SK-N-MC (cell line): ENCODE measurements at regions not wholly inside any gene's neighbourhood (a gene's known extent, or its start where the extent isn't known, plus 50 kb on each side); places are given as distances from the start of the nearest gene placed in this dataset.

Experiments
- DNase-seq: peaks from one replicate; pipeline ENCODE4 v3.0.0-alpha.2; 2011; ENCODE audit warnings: low read depth, low spot score
- H3K27ac ChIP-seq: fragments of 200-600 bp; sonication (generic); 2 replicates; pipeline ENCODE4 v1.5.1; 2016; ENCODE audit warnings: mixed run types
- H3K36me3 ChIP-seq: fragments of 200-600 bp; sonication (generic); 2 replicates; pipeline ENCODE4 v1.6.1; 2017; ENCODE audit warnings: antibody characterized with exemption, low read length, mixed read lengths; ENCODE audit not compliant: insufficient read depth
- H3K4me3 ChIP-seq: fragments of 200-600 bp; sonication (generic); 2 replicates; pipeline ENCODE4 v1.5.1; 2016
- H3K9ac ChIP-seq: fragments of 200-600 bp; sonication (generic); 2 replicates; pipeline ENCODE4 v1.8.0; 2017; ENCODE audit warnings: mixed run types, mixed read lengths; ENCODE audit not compliant: insufficient read length
- H3K9me3 ChIP-seq: fragments of 200-600 bp; sonication (generic); 2 replicates; pipeline ENCODE4 v1.6.1; 2017; ENCODE audit warnings: low read depth, mild to moderate bottlenecking, antibody characterized with exemption, low read length, moderate library complexity, mixed read lengths
- EZH2 ChIP-seq: fragments of 200-600 bp; sonication (generic); IDR thresholded peaks from one replicate; pipeline ENCODE4 v1.6.1; 2017; ENCODE audit warnings: antibody characterized with exemption
- FOXP2 ChIP-seq: optimal IDR thresholded peaks from 2 replicates; pipeline ENCODE3; 2011; ENCODE audit warnings: mild to moderate bottlenecking, moderate library complexity; ENCODE audit not compliant: insufficient read depth; ENCODE audit errors: extremely low read length, control extremely low read depth
- POLR2AphosphoS5 ChIP-seq: IDR thresholded peaks from 2 replicates; pipeline ENCODE4 v1.6.1; 2012; ENCODE audit warnings: mild to moderate bottlenecking, low read depth, low read length, borderline replicate concordance

DNA sequence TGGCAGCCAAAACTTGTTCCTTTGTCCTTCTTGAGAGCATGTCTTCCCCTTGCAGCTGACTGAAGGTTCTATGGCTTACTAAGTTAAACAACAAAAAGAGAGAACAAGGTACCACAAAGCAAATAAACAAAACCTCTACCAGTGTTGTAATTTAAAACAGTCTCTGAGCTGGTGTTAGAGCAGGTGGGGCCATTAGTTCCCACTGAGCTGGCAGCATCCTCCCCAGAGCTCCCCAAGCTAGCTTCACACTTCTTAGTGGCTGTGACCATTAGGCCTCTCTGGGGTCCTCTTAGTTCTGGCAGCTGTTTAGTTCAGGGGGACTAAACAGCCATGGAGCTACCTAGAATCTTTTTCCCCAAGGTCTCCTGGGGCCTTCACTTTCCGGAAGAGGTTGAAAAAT, 128.6 kb upstream of the ELL2 start:
- Histone ChIP-seq H3K9me3 (no peaks in the 10 kb centered on the region), H3K27ac (no peak overlapping the region), H3K4me3 (no peak overlapping the region), H3K36me3 (no peaks in the 10 kb centered on the region), H3K9ac (no peak overlapping the region)
- DNase-seq, result no peak
- no peak for TF ChIP-seq FOXP2
- no peak for TF ChIP-seq EZH2
- TF ChIP-seq POLR2AphosphoS5, result no peak

DNA sequence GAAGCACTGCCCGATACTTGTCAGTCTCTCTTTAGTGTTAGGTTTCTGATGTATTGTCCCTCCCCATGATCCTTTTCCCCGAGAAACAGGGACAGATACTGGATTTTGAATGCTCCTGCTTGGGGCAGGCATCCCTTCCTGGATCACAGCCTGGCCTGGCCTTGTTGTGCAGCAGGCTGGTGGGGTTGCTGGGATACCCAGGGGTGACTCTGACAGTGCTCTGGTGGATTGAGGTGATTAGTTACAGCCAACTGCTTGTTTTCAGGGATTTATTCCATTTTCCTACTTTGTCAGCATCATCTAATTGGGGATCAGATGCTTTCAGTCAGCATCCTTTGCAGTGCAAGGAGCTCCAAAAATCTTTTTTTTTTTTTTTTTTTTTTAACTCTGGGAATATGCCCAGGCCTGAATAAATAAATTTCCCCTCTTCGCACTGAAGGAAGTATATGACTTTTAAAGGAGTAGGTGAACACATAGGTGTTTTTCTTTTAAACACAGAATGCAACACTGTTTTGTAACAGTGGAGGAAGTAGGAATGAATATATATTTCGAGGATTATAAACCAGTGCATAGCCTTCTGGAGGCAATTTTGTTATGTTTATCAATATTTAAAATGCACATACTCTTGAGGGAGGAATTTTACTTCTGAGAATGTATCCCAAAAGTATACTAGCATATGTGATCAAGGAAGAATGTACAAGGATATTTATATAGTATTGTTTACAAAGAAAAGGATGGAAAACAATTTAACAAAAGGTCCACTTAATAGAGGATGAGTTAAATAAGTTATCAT, 127.3 kb upstream of the ELL2 start:
- TF ChIP-seq POLR2AphosphoS5, result no peak
- no peak for TF ChIP-seq FOXP2
- no peak for TF ChIP-seq EZH2
- H3K36me3 ChIP-seq, result no peaks in the 10 kb centered on the region
- no peak overlapping the region for H3K27ac ChIP-seq
- no peak for DNase-seq
- H3K4me3 ChIP-seq, result no peak overlapping the region
- H3K9ac ChIP-seq, result no peak overlapping the region
- H3K9me3 ChIP-seq, result no peaks in the 10 kb centered on the region

DNA sequence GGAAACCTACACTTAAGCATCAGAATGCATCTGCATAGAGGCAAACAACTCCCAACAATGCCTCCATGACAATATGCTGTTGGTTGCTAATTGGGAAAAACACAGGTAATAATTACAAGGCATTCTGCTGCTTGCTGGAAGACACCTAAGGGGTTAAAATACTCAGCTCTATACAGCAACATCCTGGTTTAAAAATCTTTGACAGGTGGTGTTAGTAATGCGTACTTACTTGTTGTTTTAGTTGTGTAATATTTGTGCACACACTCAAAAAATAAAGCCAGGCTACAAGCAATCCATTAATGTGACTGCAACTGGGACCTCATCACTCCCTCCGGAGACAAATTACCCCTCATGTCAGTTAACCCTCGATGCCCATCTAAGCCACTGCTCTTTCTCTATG, 126.3 kb upstream of the ELL2 start:
- DNase-seq, result no peak
- no peaks in the 10 kb centered on the region for H3K36me3 ChIP-seq
- H3K27ac ChIP-seq, result no peak overlapping the region
- no peaks in the 10 kb centered on the region for H3K9me3 ChIP-seq
- no peak overlapping the region for H3K9ac ChIP-seq
- no peak overlapping the region for H3K4me3 ChIP-seq
- TF ChIP-seq FOXP2, result no peak
- TF ChIP-seq POLR2AphosphoS5, result no peak
- no peak for TF ChIP-seq EZH2

DNA sequence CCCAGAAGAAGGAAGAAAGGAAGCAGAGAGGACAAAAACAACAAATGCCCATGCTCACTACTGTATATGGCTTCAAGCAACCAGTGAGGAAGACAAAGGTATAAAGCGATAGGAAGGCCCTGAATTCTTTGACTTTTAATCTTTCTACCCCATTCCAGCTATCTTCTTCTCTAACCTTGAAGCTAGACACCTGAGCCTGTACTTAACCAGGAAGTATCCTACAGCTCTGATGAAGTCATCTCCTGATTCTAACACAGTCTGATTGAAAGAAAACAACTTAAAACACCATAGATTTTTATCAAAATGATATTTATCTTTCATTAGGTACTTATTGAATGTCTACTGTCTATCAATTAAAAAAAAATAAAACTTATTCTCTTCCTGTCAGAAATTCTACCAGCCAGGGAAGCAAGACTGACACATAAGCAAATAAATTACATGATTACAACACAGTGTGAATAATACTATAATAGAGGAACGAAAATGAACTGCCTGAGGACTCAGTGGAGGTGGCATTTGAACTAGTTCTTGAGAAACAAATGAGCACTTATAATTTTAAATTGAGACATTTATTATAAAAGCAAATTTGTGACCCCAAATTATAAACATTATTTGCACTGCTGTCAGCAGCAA, 123.3 kb upstream of the ELL2 start:
- no peak overlapping the region for H3K9ac ChIP-seq
- no peaks in the 10 kb centered on the region for H3K9me3 ChIP-seq
- TF ChIP-seq EZH2 (no peak), FOXP2 (no peak), POLR2AphosphoS5 (no peak)
- H3K36me3 ChIP-seq, result no peaks in the 10 kb centered on the region
- H3K27ac ChIP-seq, result no peak overlapping the region
- no peak for DNase-seq
- H3K4me3 ChIP-seq, result no peak overlapping the region

DNA sequence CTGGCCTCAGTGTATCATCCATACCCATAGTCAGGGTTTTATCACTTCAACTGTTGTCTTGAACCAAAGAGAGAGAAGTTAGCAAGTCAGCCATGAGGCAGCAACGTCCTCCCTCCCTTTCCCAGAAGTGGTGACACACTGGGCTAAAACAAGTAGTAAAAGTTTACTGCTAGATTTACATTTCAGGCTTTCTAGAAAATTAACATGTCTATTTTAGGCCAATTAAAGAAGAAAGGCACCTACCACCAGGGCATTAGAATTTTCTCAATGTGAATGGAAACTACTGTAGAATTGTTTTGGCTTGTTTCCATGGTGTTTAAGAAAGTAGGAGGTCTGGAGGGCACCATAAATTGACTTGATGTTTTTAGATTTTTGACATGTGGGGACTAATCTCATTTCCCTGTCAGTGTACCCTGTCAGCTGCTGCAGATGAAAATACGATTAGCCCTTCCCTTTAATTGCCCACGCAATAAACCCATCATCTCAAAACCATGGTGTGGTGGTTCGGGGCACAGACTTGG, 121.8 kb upstream of the ELL2 start:
- Histone ChIP-seq H3K4me3 (no peak overlapping the region), H3K27ac (no peak overlapping the region), H3K9me3 (no peaks in the 10 kb centered on the region), H3K9ac (no peak overlapping the region), H3K36me3 (no peaks in the 10 kb centered on the region)
- DNase-seq, result no peak
- no peak for TF ChIP-seq FOXP2
- no peak for TF ChIP-seq EZH2
- TF ChIP-seq POLR2AphosphoS5, result no peak

DNA sequence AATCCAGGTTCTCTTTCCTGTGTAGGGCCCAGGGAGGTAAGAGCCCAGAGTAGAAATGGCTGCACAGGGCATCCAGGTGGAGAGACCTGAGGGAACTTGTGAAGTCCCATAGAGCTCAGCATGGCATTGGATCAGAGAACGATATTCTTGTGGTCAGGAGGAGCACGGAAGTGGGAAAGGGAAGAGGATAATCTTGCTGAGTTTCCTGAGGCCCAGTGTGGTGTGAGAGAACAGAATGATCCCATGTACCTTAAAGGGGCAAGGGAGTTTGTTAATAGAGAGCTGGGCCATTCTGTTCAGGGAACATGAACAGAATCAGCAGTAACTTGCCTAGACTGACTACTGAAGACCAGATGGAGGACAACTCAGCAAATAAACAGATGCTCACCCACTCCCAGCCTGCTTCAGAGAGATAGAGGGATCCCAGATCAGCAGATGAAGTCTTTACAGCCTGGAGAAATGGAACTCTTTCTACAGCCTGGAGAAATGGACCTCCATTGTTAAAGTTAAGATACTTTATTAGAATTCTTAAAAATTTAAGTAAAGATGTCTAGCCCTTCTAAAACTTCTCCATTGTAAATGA, 119.7 kb upstream of the ELL2 start:
- no peaks in the 10 kb centered on the region for H3K9me3 ChIP-seq
- H3K4me3 ChIP-seq, result no peak overlapping the region
- H3K9ac ChIP-seq, result no peak overlapping the region
- no peak for DNase-seq
- no peak overlapping the region for H3K27ac ChIP-seq
- no peaks in the 10 kb centered on the region for H3K36me3 ChIP-seq
- TF ChIP-seq POLR2AphosphoS5, result no peak
- no peak for TF ChIP-seq EZH2
- TF ChIP-seq FOXP2, result no peak

DNA sequence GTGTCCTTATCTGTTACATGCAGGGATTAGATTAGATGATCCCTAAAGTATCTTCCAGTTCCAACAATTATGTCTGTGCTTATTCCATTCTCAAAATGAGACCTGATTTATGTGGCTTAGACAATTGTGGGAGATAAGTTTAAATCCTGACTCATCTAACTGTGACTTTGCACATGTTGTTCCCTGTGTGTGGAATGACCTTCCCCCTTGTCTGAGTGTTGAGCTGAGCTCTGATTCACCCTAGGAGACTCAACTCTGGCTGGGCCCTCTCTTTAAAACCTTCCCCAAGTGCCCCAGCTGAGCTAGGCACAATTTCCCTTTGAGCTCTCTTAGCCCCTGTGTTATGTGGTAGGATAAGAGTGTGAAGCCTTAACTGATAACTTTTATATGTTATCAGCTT, 118.9 kb upstream of the ELL2 start:
- no peak overlapping the region for H3K9ac ChIP-seq
- H3K36me3 ChIP-seq, result no peaks in the 10 kb centered on the region
- TF ChIP-seq POLR2AphosphoS5 (no peak), FOXP2 (no peak), EZH2 (no peak)
- DNase-seq, result no peak
- H3K4me3 ChIP-seq, result no peak overlapping the region
- H3K27ac ChIP-seq, result no peak overlapping the region
- H3K9me3 ChIP-seq, result no peaks in the 10 kb centered on the region

DNA sequence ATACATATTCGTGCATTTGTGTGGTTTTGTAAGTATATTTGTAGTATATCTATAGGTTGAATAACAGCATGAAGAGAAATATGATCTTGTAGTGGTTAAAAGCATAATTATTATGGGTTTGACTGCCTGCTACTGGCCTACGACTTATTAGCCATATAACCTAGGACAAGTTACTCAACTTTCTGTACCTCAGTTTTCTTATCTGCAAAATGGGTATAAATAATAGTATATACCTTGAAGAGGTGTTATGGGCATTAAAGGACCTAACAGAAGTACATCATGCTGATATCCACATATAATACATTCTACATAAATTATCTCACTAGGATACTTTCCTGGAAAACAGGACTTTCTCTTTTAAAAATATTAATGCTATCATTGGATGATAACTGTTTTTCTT, 118.3 kb upstream of the ELL2 start:
- Histone ChIP-seq H3K36me3 (no peaks in the 10 kb centered on the region), H3K4me3 (no peak overlapping the region), H3K27ac (no peak overlapping the region), H3K9me3 (no peaks in the 10 kb centered on the region), H3K9ac (no peak overlapping the region)
- no peak for TF ChIP-seq EZH2
- TF ChIP-seq FOXP2, result no peak
- no peak for TF ChIP-seq POLR2AphosphoS5
- DNase-seq, result no peak
